HCT116 (cell line): ENCODE measurements at regions not wholly inside any gene's neighbourhood (a gene's known extent, or its start where the extent isn't known, plus 50 kb on each side); places are given as distances from the start of the nearest gene placed in this dataset.

Experiments used
- ATAC-seq: fragments of 200-7000 bp; cut with Tn5 transposase; 2 replicates; pipeline ENCODE4 v1.9.1; 2020; ENCODE audit warnings: mild to moderate bottlenecking, moderate library complexity
- BruUV-seq: library from RNA; stranded (reverse); fragments of 400-500 nt; replicated peaks from 2 replicates; lab custom pipeline; 2021; lab: Mats Ljungman, UMichigan
- CTCF ChIA-PET: fragments of 300-600 bp; sonication (Branson Sonifier 250); formaldehyde crosslinking; loops from one replicate; lab custom pipeline; 2021; ENCODE audit warnings: antibody characterized with exemption; lab: Charles Lee
- POLR2A ChIA-PET: fragments of 300-600, 350-600 bp; sonication (Branson Sonifier 250); formaldehyde crosslinking; loops from one replicate; lab custom pipeline; 2021; ENCODE audit warnings: antibody characterized with exemption; lab: Charles Lee
- RAD21 ChIA-PET, 2 experiments: fragments of 300-600 bp; sonication (Branson Sonifier 250); formaldehyde crosslinking; loops; one replicate each; lab custom pipeline; 2023; ENCODE audit warnings: low total read pairs in 2 of 2; ENCODE audit not compliant: uncharacterized antibody in 2 of 2, unreplicated experiment in 2 of 2, low non-redundant PET in 1 of 2; lab: Charles Lee
- DNase-seq: peaks from one replicate; pipeline ENCODE4 v3.0.0-alpha.2; 2010; ENCODE audit warnings: low read depth, low spot score
- H2AFZ ChIP-seq: fragments of 200-600 bp; shearing (Covaris generic), sonication (generic); 2 replicates; pipeline ENCODE4 v1.6.1; 2017; ENCODE audit warnings: low read depth, mixed run types, mixed read lengths, antibody characterized with exemption, low read length; ENCODE audit not compliant: poor library complexity, severe bottlenecking
- H3K27ac ChIP-seq: 2 replicates; pipeline ENCODE4 v1.5.1; 2012; ENCODE audit warnings: low read depth, low read length
- H3K27me3 ChIP-seq: fragments of 200-600 bp; sonication (generic); 2 replicates; pipeline ENCODE4 v1.6.1; 2016; ENCODE audit warnings: mixed run types, low read length, mixed read lengths; ENCODE audit not compliant: insufficient read depth
- H3K36me3 ChIP-seq, 2 experiments: fragments of 200-500 bp in 1 of 2; fragments of 200-600 bp in 1 of 2; sonication (Bioruptor generic) in 1 of 2; sonication (generic) in 1 of 2; 2 replicates each; pipeline versions ENCODE4 v1.5.1 to v1.6.1; 2014 to 2016; ENCODE audit warnings: low read length in 2 of 2, inconsistent platforms in 1 of 2, mixed read lengths in 1 of 2, mixed run types in 1 of 2; ENCODE audit not compliant: insufficient read depth in 2 of 2, control insufficient read depth in 1 of 2
- H3K4me1 ChIP-seq, 2 experiments: fragments of 200-600 bp in 1 of 2; sonication (generic) in 1 of 2; 2 replicates each; pipeline versions ENCODE4 v1.5.1 to v1.6.1; 2012 to 2017; ENCODE audit warnings: low read length in 2 of 2, inconsistent platforms in 1 of 2, mild to moderate bottlenecking in 1 of 2, mixed read lengths in 1 of 2, mixed run types in 1 of 2, moderate library complexity in 1 of 2; ENCODE audit not compliant: insufficient read depth in 2 of 2, control insufficient read depth in 1 of 2
- H3K4me2 ChIP-seq: fragments of 200-600 bp; sonication (generic); 2 replicates; pipeline ENCODE4 v1.6.1; 2017; ENCODE audit warnings: mixed run types, low read length, mixed read lengths
- H3K4me3 ChIP-seq, 2 experiments: fragments of 200-600 bp in 1 of 2; sonication (generic) in 1 of 2; replicated peaks in 1 of 2; 2 replicates each; pipeline ENCODE4 v1.5.1; 2011 to 2016; ENCODE audit warnings: low read length in 2 of 2, control low read depth in 1 of 2, low read depth in 1 of 2, mild to moderate bottlenecking in 1 of 2, mixed read lengths in 1 of 2, mixed run types in 1 of 2
- H3K79me2 ChIP-seq: fragments of 200-600 bp; sonication (generic); 2 replicates; pipeline ENCODE4 v1.6.1; 2017; ENCODE audit warnings: mild to moderate bottlenecking, mixed run types, low read length, moderate library complexity, mixed read lengths; ENCODE audit not compliant: insufficient read depth
- H3K9ac ChIP-seq: fragments of 200-600 bp; sonication (generic); 2 replicates; pipeline ENCODE4 v1.6.1; 2016; ENCODE audit warnings: low read length, mixed read lengths
- H3K9me2 ChIP-seq: fragments of 200-600 bp; sonication (generic), shearing (Covaris generic); 2 replicates; pipeline ENCODE4 v1.6.1; 2017; ENCODE audit warnings: mixed run types, mild to moderate bottlenecking, moderate library complexity; ENCODE audit not compliant: insufficient read depth
- H3K9me3 ChIP-seq, 2 experiments: fragments of 200-500 bp in 1 of 2; fragments of 200-600 bp in 1 of 2; sonication (Bioruptor generic) in 1 of 2; sonication (generic) in 1 of 2; 2 replicates each; pipeline ENCODE4 v1.6.1; 2014 to 2017; ENCODE audit warnings: low read length in 2 of 2, mixed read lengths in 2 of 2, inconsistent platforms in 1 of 2, low read depth in 1 of 2, mild to moderate bottlenecking in 1 of 2, mixed run types in 1 of 2, moderate library complexity in 1 of 2; ENCODE audit not compliant: control insufficient read depth in 1 of 2, insufficient read depth in 1 of 2
- H4K20me1 ChIP-seq: fragments of 200-600 bp; sonication (generic), shearing (Covaris generic); 2 replicates; pipeline ENCODE4 v1.6.1; 2017; ENCODE audit warnings: mixed run types, mild to moderate bottlenecking, moderate library complexity; ENCODE audit not compliant: insufficient read depth
- ATF3 ChIP-seq: IDR thresholded peaks from 2 replicates; pipeline ENCODE4 v1.6.1; 2012
- CBX3 ChIP-seq: IDR thresholded peaks from 2 replicates; pipeline ENCODE4 v1.6.1; 2012; ENCODE audit warnings: low read depth
- CEBPB ChIP-seq: IDR thresholded peaks from 2 replicates; pipeline ENCODE4 v1.6.1; 2012; ENCODE audit warnings: low read depth
- CTCF ChIP-seq, 3 experiments: fragments of 200-600 bp in 1 of 3; sonication (generic) in 1 of 3; IDR thresholded peaks in 2 of 3; conservative IDR thresholded peaks in 1 of 3; 2 replicates each; pipeline ENCODE4 v1.5.1; 2012 to 2017; ENCODE audit warnings: low read depth in 2 of 3, low read length in 2 of 3, antibody characterized with exemption in 1 of 3, borderline replicate concordance in 1 of 3, control low read depth in 1 of 3, mild to moderate bottlenecking in 1 of 3, mixed read lengths in 1 of 3, mixed run types in 1 of 3, moderate library complexity in 1 of 3; ENCODE audit not compliant: insufficient read depth in 1 of 3
- EGR1 ChIP-seq: IDR thresholded peaks from 2 replicates; pipeline ENCODE4 v1.6.1; 2012; ENCODE audit warnings: low read depth
- ELF1 ChIP-seq: IDR thresholded peaks from 2 replicates; pipeline ENCODE4 v1.6.1; 2012; ENCODE audit warnings: low read depth, borderline replicate concordance
- EZH2 ChIP-seq: fragments of 200-600 bp; sonication (generic); IDR thresholded peaks from 2 replicates; pipeline ENCODE4 v1.6.1; 2017; ENCODE audit warnings: antibody characterized with exemption, mixed run types
- EZH2phosphoT487 ChIP-seq: fragments of 200-600 bp; IDR thresholded peaks from 2 replicates; pipeline ENCODE4 v1.6.1; 2018; ENCODE audit warnings: antibody characterized with exemption, borderline replicate concordance
- FOSL1 ChIP-seq: IDR thresholded peaks from 2 replicates; pipeline ENCODE4 v1.6.1; 2012; ENCODE audit warnings: low read depth
- JUND ChIP-seq: IDR thresholded peaks from 2 replicates; pipeline ENCODE4 v1.6.1; 2012
- MAX ChIP-seq: IDR thresholded peaks from 2 replicates; pipeline ENCODE4 v1.6.1; 2012
- POLR2A ChIP-seq: IDR thresholded peaks from 2 replicates; pipeline ENCODE4 v1.7.0; 2011; ENCODE audit warnings: borderline replicate concordance; ENCODE audit not compliant: insufficient read depth, insufficient read length; ENCODE audit errors: extremely low read depth
- POLR2AphosphoS5 ChIP-seq: IDR thresholded peaks from 2 replicates; pipeline ENCODE4 v1.6.1; 2011; ENCODE audit warnings: mild to moderate bottlenecking, low read depth, low read length, moderate library complexity
- REST ChIP-seq: IDR thresholded peaks from 2 replicates; pipeline ENCODE4 v1.6.1; 2012; ENCODE audit warnings: low read depth
- SIN3A ChIP-seq: IDR thresholded peaks from 2 replicates; pipeline ENCODE4 v1.6.1; 2012; ENCODE audit warnings: low read depth
- SP1 ChIP-seq: IDR thresholded peaks from 2 replicates; pipeline ENCODE4 v1.6.1; 2012; ENCODE audit warnings: low read depth
- TCF7L2 ChIP-seq: IDR thresholded peaks from 2 replicates; pipeline ENCODE4 v1.7.0; 2011; ENCODE audit warnings: borderline replicate concordance, inconsistent platforms; ENCODE audit not compliant: insufficient read depth, insufficient read length; ENCODE audit errors: extremely low read depth
- YY1 ChIP-seq: IDR thresholded peaks from 2 replicates; pipeline ENCODE4 v1.6.1; 2011; ENCODE audit warnings: low read length, low read depth, moderate library complexity, mild to moderate bottlenecking; ENCODE audit not compliant: insufficient replicate concordance; ENCODE audit errors: extremely low read depth
- intact Hi-C: fragments of 100-400 bp; cut with micrococcal nuclease; formaldehyde crosslinking; loops from 2 replicates; pipeline ENCODE4 v1.10.0; 2022

GRCh38 chr12:125255935-125256633, 190.8 kb downstream of the AACS start:
- ChIA-PET POLR2A (no interaction called here), CTCF (no interaction called here), RAD21 (no interaction called here)
- H3K9me2 ChIP-seq: no peaks in the 10 kb centered on the region
- no TSS peak for BruUV-seq
- no peak overlapping the region for H3K4me2 ChIP-seq
- no peak for DNase-seq
- intact Hi-C loops: no loop called here
- H3K27ac ChIP-seq: no peak overlapping the region
- no peaks in the 10 kb centered on the region for H4K20me1 ChIP-seq
- no peaks in the 10 kb centered on the region for H3K79me2 ChIP-seq
- H3K9me3 ChIP-seq: no peaks in the 10 kb centered on the region
- TF ChIP-seq JUND: no peak
- TF ChIP-seq FOSL1: no peak
- TF ChIP-seq ATF3: no peak
- no peak for TF ChIP-seq CBX3
- TF ChIP-seq POLR2A: no peak
- no peak for TF ChIP-seq TCF7L2
- TF ChIP-seq ELF1: no peak
- no peak for TF ChIP-seq CTCF (IDR thresholded peaks at IDR 0.05 in 2 of 3, conservative IDR thresholded peaks at IDR 0.05 in 1 of 3; ENCODE audit: borderline replicate concordance in 1 of 3, insufficient read depth in 1 of 3, low read depth in 2 of 3, low read length in 2 of 3)
- TF ChIP-seq SP1: no peak
- no peak for TF ChIP-seq CEBPB
- no peak for TF ChIP-seq SIN3A
- no peak for TF ChIP-seq EZH2phosphoT487
- TF ChIP-seq MAX: no peak
- no peak for TF ChIP-seq EGR1
- no peak for TF ChIP-seq EZH2
- TF ChIP-seq REST: no peak
- TF ChIP-seq YY1: no peak
- no peak for TF ChIP-seq POLR2AphosphoS5
- peaks cover 40% of the 10 kb centered on the region for H3K27me3 ChIP-seq
- no peaks in the 10 kb centered on the region for H3K4me1 ChIP-seq
- no peak for ATAC-seq
- no peak overlapping the region for H3K4me3 ChIP-seq
- H3K9ac ChIP-seq: no peak overlapping the region
- H2AFZ ChIP-seq: no peak overlapping the region
- H3K36me3 ChIP-seq: no peaks in the 10 kb centered on the region
